HG03045 (cell line): ENCODE measurements at regions not wholly inside any gene's neighbourhood (a gene's known extent, or its start where the extent isn't known, plus 50 kb on each side); places are given as distances from the start of the nearest gene placed in this dataset.

Experiments
- ATAC-seq: cut with Tn5 transposase; IDR thresholded peaks from one replicate; pipeline ENCODE4 v1.9.1; 2021; ENCODE audit warnings: mild to moderate bottlenecking, moderate library complexity; ENCODE audit not compliant: unreplicated experiment

GRCh38 chr2:155696571-155696970 lies 636.0 kb downstream of the NR4A2 start:
- ATAC-seq, result no peak

GRCh38 chr2:155695505-155695904 lies 637.0 kb downstream of the NR4A2 start:
- no peak for ATAC-seq

- no peak for ATAC-seq
Measured at GRCh38 chr2:155692856-155693255, 639.7 kb downstream of the NR4A2 start.

GRCh38 chr2:155692106-155692505 lies 640.4 kb downstream of the NR4A2 start:
- ATAC-seq, result no peak

- ATAC-seq, result peak; percentile 67
Measured at GRCh38 chr2:155690785-155691184, 641.7 kb downstream of the NR4A2 start.

GRCh38 chr2:155689791-155690190 lies 642.7 kb downstream of the NR4A2 start:
- no peak for ATAC-seq

GRCh38 chr2:155687181-155687580 lies 645.3 kb downstream of the NR4A2 start:
- ATAC-seq, result no peak

- ATAC-seq, result no peak
Measured at GRCh38 chr2:155679647-155680046, 652.9 kb downstream of the NR4A2 start.

GRCh38 chr2:155675920-155676319 lies 656.6 kb downstream of the NR4A2 start:
- no peak for ATAC-seq

- ATAC-seq, result no peak
Measured at GRCh38 chr2:155665704-155666103, 666.8 kb downstream of the NR4A2 start.

GRCh38 chr2:155663265-155663664 lies 669.3 kb downstream of the NR4A2 start:
- ATAC-seq, result no peak

- no peak for ATAC-seq
Measured at GRCh38 chr2:155662224-155662623, 670.3 kb downstream of the NR4A2 start.

GRCh38 chr2:155653176-155653575 lies 679.3 kb downstream of the NR4A2 start:
- no peak for ATAC-seq

- no peak for ATAC-seq
Measured at GRCh38 chr2:155651851-155652250, 680.7 kb downstream of the NR4A2 start.

GRCh38 chr2:155645791-155646190 lies 686.7 kb downstream of the NR4A2 start:
- no peak for ATAC-seq

GRCh38 chr2:155643056-155643775 lies 689.3 kb downstream of the NR4A2 start:
- no peak for ATAC-seq

- no peak for ATAC-seq
Measured at GRCh38 chr2:155633887-155634570, 698.5 kb downstream of the NR4A2 start.

- no peak for ATAC-seq
Measured at GRCh38 chr2:155633060-155633839, 699.3 kb downstream of the NR4A2 start.

GRCh38 chr2:155630760-155631159 lies 701.8 kb downstream of the NR4A2 start:
- ATAC-seq, result no peak

- ATAC-seq, result no peak
Measured at GRCh38 chr2:155622443-155622842, 710.1 kb downstream of the NR4A2 start.

- no peak for ATAC-seq
Measured at GRCh38 chr2:155600914-155601760, 731.4 kb downstream of the NR4A2 start.
